ENCODE measurements at regions not wholly inside any gene's neighbourhood (a gene's known extent, or its start where the extent isn't known, plus 50 kb on each side); places are given as distances from the start of the nearest gene placed in this dataset.
A peak's percentile ranks its signal among the peaks of the same experiment; 100 is the strongest.

GRCh38 chr11:93248602-93249001 lies 50.8 kb upstream of the SLC36A4 start:
- no peak for DNase-seq

- DNase-seq, result no peak
Observed at GRCh38 chr11:93249459-93250220, 51.8 kb upstream of the SLC36A4 start.

GRCh38 chr11:93250326-93250725 lies 52.5 kb upstream of the SLC36A4 start:
- DNase-seq, result no peak

- DNase-seq, result no peak
Observed at GRCh38 chr11:93251922-93252321, 54.1 kb upstream of the SLC36A4 start.

DNA sequence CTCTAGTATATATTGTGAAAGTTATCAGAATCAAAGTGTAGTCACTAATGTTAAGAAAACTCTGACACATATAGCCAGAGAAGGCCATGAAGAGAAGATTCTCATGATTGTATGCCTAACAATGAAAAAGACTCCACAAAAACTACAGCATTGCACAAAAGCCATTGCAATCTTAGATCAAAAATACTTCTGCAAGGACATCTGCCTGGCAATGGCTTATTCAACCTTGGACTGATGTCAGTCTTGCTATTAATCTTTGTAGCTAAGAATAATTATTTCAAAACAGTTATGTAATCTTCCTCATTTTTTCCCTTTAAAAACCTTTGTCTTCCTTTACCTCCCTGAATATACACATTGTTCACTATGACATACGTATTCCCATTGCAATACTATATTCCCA lies 55.3 kb upstream of the SLC36A4 start:
- DNase-seq, result no peak

DNA sequence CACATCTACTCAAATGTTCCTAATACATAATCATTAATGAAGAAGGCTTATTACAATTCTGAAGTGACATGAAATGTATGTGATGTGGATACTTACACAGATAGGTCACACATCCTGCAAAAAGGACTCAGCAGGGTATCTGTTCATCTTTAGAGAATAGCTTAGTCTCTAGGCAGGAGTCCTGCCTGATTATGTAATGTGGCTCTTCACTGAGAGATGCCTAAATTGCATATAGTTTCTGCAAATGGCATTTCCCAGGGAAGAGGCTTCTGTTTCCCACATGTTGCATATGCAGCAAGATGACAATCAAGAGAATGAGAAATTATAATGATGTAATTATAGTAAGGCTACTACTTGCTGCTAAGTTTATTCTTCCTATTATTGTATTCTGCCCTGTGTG lies 58.8 kb upstream of the SLC36A4 start:
- no peak for DNase-seq

GRCh38 chr11:93267383-93267782 lies 63.2 kb upstream of the DEUP1 start:
- no peak for DNase-seq

- DNase-seq, result no peak
Observed at GRCh38 chr11:93268287-93269040, 62.1 kb upstream of the DEUP1 start.

DNA sequence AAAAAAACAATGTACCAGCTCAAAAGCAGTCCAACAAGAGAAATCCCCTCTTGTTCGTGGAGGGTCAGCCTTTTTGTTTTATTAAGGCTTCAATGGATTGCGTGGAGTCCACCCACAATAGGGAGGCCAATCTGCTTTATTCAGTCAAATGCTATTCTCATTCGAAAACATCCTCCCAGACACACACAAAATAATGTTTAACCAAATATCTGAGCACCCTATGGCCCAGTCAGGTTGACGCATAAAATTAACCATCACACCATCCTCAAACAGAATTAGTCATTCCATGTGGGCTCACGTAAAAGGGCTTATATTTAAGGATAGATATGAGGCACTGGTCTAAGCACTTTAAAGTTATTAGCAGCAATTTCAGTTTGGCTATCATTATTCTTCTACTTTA lies 58.9 kb upstream of the DEUP1 start:
- DNase-seq, result no peak

DNA sequence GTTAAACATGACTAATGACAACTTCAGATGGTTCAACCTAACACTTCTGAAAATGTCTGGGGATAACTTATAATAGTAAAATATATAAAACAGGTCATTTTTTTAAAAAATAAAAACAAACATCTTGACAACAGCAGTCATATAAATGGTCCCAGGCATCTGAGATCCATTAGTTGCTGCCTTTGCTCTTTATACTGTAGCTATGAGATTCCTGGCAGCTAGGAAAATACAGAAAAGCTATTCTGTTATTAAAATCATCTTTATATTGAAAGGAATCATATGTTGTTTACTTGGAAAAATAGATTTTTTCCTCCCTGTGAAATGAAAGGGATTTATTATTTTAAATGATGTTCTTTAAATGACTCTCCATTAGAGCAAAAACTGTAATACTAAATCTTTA lies 55.7 kb upstream of the DEUP1 start:
- no peak for DNase-seq

DNA sequence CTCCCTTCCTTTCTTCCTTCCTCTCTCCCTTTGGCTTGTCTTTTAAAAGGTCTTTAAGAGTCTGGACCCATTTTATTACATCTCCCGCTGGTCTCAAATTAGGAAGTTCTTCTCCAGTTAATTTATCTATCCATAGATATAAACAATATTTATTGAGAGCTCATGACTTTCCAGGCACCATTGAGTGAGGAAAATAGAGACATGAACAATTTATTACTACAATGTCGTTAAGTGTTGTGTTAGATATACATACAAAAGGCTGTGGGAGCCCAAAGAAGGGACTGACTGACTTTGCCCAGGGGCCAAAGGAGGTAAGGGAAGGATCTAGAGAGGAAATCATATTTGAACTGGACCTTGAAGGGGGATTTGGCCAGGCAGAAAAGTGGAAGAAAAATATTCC lies 51.6 kb upstream of the DEUP1 start:
- DNase-seq, result no peak

- DNase-seq, result peak; percentile 14 to 84
Observed at GRCh38 chr11:93279851-93280347, 50.6 kb upstream of the DEUP1 start.
